HG02610 (cell line): ENCODE measurements at regions not wholly inside any gene's neighbourhood (a gene's known extent, or its start where the extent isn't known, plus 50 kb on each side); places are given as distances from the start of the nearest gene placed in this dataset.
"Not testable (repeated sequence)": the region's sequence is repeated elsewhere in the genome, so short reads cannot be mapped to it uniquely, and the experiment has no call there.

Experiments
- ATAC-seq: cut with Tn5 transposase; IDR thresholded peaks from one replicate; pipeline ENCODE4 v1.9.1; 2021; ENCODE audit warnings: mild to moderate bottlenecking, moderate library complexity; ENCODE audit not compliant: unreplicated experiment

GRCh38 chr13:65260946-65261891 lies 1968.9 kb downstream of the PCDH9 start:
- ATAC-seq, result no peak

GRCh38 chr13:65240773-65241172 lies 1989.4 kb downstream of the PCDH9 start:
- no peak for ATAC-seq

GRCh38 chr13:65236841-65237418 lies 1993.2 kb downstream of the PCDH9 start:
- ATAC-seq, result no peak

- ATAC-seq, result no peak
Observed at GRCh38 chr13:65217471-65217995, 2012.6 kb downstream of the PCDH9 start.

- ATAC-seq, result peak; percentile 61
Observed at GRCh38 chr13:65202845-65203244, 2027.3 kb downstream of the PCDH9 start.

- ATAC-seq, result no peak
Observed at GRCh38 chr13:65188721-65189120, 2041.4 kb downstream of the PCDH9 start.

GRCh38 chr13:65168026-65168425 lies 2062.1 kb downstream of the PCDH9 start:
- ATAC-seq, result no peak

GRCh38 chr13:65166675-65167074 lies 2063.5 kb downstream of the PCDH9 start:
- peak; percentile 57 for ATAC-seq

- no peak for ATAC-seq
Observed at GRCh38 chr13:65159803-65160202, 2070.3 kb downstream of the PCDH9 start.

- ATAC-seq, result no peak
Observed at GRCh38 chr13:65155861-65156260, 2074.3 kb downstream of the PCDH9 start.

GRCh38 chr13:65154661-65155447 lies 2075.3 kb downstream of the PCDH9 start:
- ATAC-seq, result peak; percentile 36

GRCh38 chr13:65149687-65150086 lies 2080.4 kb downstream of the PCDH9 start:
- no peak for ATAC-seq

- no peak for ATAC-seq
Observed at GRCh38 chr13:65143920-65144319, 2086.2 kb downstream of the PCDH9 start.

- ATAC-seq, result no peak
Observed at GRCh38 chr13:65133094-65133493, 2097.0 kb downstream of the PCDH9 start.

GRCh38 chr13:65125236-65125635 lies 2104.9 kb downstream of the PCDH9 start:
- no peak for ATAC-seq

GRCh38 chr13:65112531-65112941 lies 2117.6 kb downstream of the PCDH9 start:
- ATAC-seq, result no peak

- ATAC-seq, result no peak
Observed at GRCh38 chr13:65112123-65112522, 2118.0 kb downstream of the PCDH9 start.

- no peak for ATAC-seq
Observed at GRCh38 chr13:65111223-65111622, 2118.9 kb downstream of the PCDH9 start.

GRCh38 chr13:65104436-65104835 lies 2125.7 kb downstream of the PCDH9 start:
- ATAC-seq, result not testable (repeated sequence)

- ATAC-seq, result no peak
Observed at GRCh38 chr13:65103351-65103750, 2126.8 kb downstream of the PCDH9 start.
